Psoas muscle (tissue), 7 donors: ENCODE measurements at regions not wholly inside any gene's neighbourhood (a gene's known extent, or its start where the extent isn't known, plus 50 kb on each side); places are given as distances from the start of the nearest gene placed in this dataset.
A peak's percentile ranks its signal among the peaks of the same experiment; 100 is the strongest.
"Not testable (repeated sequence)": the region's sequence is repeated elsewhere in the genome, so short reads cannot be mapped to it uniquely, and the experiment has no call there.

Experiments
- ATAC-seq, 4 donors: fragments of 200-7000 bp; cut with Tn5 transposase; one replicate each; pipeline ENCODE4 v1.9.1; 2020; ENCODE audit warnings: moderate library complexity in 3 of 4, mild to moderate bottlenecking in 2 of 4
- DNase-seq, 2 donors: peaks; one replicate each; pipeline ENCODE4 v3.0.0-alpha.2; 2020
- H3K27ac ChIP-seq: fragments of 200-600 bp; one replicate; pipeline ENCODE4 v1.8.0; 2022
- H3K27me3 ChIP-seq, 3 donors: fragments of 200-600 bp in 1 of 3; one replicate each; pipeline versions ENCODE4 v1.6.1 to v1.8.0; 2013 to 2022; ENCODE audit warnings: low read length in 2 of 3, mild to moderate bottlenecking in 2 of 3, moderate library complexity in 1 of 3; ENCODE audit not compliant: insufficient read depth in 3 of 3
- H3K36me3 ChIP-seq, 2 donors: fragments of 200-600 bp in 1 of 2; one replicate each; pipeline versions ENCODE4 v1.6.1 to v1.8.0; 2013 to 2022; ENCODE audit warnings: low read depth in 1 of 2, mild to moderate bottlenecking in 1 of 2, moderate library complexity in 1 of 2; ENCODE audit not compliant: insufficient read depth in 1 of 2
- H3K4me1 ChIP-seq: fragments of 200-600 bp; one replicate; pipeline ENCODE4 v1.8.0; 2022
- H3K4me3 ChIP-seq: fragments of 200-600 bp; one replicate; pipeline ENCODE4 v1.8.0; 2022; ENCODE audit warnings: mild to moderate bottlenecking
- H3K9me3 ChIP-seq: fragments of 200-600 bp; one replicate; pipeline ENCODE4 v1.8.0; 2022
- WGBS, 3 donors: extraction: QIAGEN DNeasy Blood & Tissue Kit; methylation state at CpG; one replicate each; pipeline versions ENCODE4 v1.1.6 to v1.1.7; 2013; 5-methylcytosine and 5-hydroxymethylcytosine counted together
- intact Hi-C, 2 donors: fragments of 100-400 bp; cut with DNase I; formaldehyde crosslinking; loops; one replicate each; pipeline versions ENCODE4 v1.11.0 to v1.14.2; 2022
- donor health status: healthy with polysubstance abuse.
- donor health status: DM: no; HTN: no; CAD: no; lungs with moderate emphysema.
- donor health status: Bipolar disorder and iron deficiency.
- donor health status: healthy.
- donor health status: DM: yes; HTN: yes; CAD: no.
- donor health status: DM: no; HTN: no; CAD: no.
- donor health status: DM: yes; HTN: yes; CAD: no.

DNA sequence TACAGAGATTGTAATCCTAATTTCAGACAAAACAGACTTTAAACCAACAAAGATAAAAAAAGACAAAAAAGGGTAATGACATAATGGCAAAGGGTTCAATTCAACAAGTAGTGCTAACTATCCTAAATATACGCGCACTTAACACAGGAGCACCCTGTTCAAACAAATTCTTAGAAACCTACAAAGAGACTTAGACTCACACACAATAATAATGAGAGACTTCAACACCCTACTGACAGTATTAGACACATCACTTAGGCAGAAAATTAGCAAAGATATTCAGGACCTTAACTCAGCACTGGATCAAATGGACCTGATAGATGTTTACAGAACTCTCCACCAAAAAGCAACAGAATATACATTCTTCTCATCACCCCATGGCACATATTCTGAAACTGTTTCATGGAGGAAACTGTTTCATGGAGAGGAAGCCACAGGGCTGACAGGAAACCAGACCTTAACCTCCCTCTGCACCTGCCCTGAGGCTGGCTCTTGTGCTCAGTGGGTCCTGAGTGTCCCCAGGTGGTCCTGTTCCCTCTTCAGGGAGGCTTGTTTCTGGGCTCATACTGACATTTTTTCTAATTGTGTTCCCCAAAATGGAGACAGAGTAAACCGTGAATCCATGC lies 54.7 kb downstream of the OR4M2 start:
- H3K27ac ChIP-seq, H3K36me3 ChIP-seq, DNase-seq, ATAC-seq, intact Hi-C loops, H3K4me3 ChIP-seq, H3K27me3 ChIP-seq, H3K4me1 ChIP-seq, H3K9me3 ChIP-seq: not testable (repeated sequence)
- no CpG with 5 or more reads among the region's 3 CpGs for WGBS, 3 donors

DNA sequence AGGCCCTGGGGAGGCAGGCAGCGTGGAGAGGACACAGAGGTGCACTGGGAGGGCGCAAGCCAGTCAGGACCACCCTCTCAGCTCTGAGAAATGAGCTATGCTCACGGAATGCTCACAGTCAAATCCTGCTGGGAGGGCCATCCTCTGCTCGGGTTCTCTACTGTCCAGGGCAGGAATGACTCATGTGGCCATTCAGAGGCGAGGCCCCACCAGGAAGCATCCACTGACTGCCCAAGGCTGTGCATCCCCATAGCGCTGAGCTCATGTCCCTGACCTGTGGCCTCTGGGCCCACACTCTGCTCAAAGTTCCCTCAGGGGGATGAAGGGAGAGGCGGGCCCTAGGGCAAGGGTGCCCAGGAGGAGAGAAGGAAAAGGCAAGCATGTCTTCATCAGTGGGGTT lies 57.2 kb downstream of the OR4M2 start:
- H3K4me1 ChIP-seq, intact Hi-C loops, DNase-seq: not testable (repeated sequence)

GRCh38 chr15:22141106-22141505 lies 60.8 kb downstream of the OR4M2 start:
- H3K27ac ChIP-seq, DNase-seq, intact Hi-C loops, H3K4me1 ChIP-seq, H3K27me3 ChIP-seq, ATAC-seq, H3K9me3 ChIP-seq, H3K36me3 ChIP-seq, H3K4me3 ChIP-seq: not testable (repeated sequence)
- no CpG with 5 or more reads among the region's 9 CpGs for WGBS, 3 donors

More for the DNA sequence above, 57.2 kb downstream of the OR4M2 start:
- H3K27ac ChIP-seq, H3K27me3 ChIP-seq, ATAC-seq, H3K36me3 ChIP-seq, H3K9me3 ChIP-seq, H3K4me3 ChIP-seq: not testable (repeated sequence)
- WGBS, 3 donors = no CpG with 5 or more reads among the region's 7 CpGs

DNA sequence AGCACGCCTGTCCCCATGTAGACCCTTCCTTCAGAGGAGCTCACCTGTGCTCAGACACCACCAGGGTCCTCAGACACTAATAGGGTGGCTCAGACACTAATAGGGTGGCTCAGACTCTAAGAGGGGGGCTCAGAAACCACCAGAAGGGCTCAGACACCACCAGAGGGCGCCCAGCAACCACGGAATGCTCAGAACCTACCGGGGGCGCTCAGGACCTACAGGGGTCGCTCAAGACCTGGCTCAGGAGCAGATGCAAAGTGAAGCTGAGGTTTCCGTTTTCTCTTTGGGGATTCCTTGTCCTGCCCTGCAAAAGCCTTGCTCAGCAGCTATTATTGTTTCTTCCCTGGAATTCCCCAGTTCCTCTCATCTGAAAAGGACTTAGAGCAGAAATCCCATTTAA lies 67.8 kb downstream of the OR4M2 start:
- DNase-seq, H3K36me3 ChIP-seq, intact Hi-C loops, H3K27me3 ChIP-seq, H3K4me3 ChIP-seq, ATAC-seq, H3K4me1 ChIP-seq, H3K9me3 ChIP-seq, H3K27ac ChIP-seq: not testable (repeated sequence)
- no CpG with 5 or more reads among the region's 7 CpGs for WGBS, 3 donors

DNA sequence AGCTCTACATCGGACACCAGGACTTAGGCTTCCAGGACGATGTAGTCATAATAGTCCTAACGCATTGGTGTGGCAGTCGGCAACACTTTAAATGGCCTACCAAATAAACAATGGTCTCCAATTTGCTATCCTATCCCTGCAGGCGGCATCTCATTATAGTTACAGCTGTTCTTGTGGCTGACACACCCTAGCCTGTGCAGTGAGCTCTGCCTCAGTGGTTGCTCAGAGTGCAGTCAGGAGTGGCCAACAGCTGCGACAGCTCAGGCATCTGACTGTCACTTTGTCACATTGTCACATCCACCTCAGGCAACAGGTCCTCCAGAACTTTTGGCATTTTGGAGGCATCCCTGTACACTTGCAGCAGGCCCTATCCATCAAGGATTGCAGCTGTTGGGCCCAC lies 77.9 kb downstream of the OR4M2 start:
- no CpG with 5 or more reads among the region's 6 CpGs for WGBS, 3 donors
- ATAC-seq, intact Hi-C loops, H3K27me3 ChIP-seq, H3K9me3 ChIP-seq, H3K4me3 ChIP-seq, H3K4me1 ChIP-seq, DNase-seq, H3K36me3 ChIP-seq, H3K27ac ChIP-seq: not testable (repeated sequence)

GRCh38 chr15:22160283-22160682 lies 80.0 kb downstream of the OR4M2 start:
- H3K9me3 ChIP-seq, ATAC-seq, H3K36me3 ChIP-seq, intact Hi-C loops, H3K4me1 ChIP-seq, DNase-seq, H3K27me3 ChIP-seq, H3K27ac ChIP-seq, H3K4me3 ChIP-seq: not testable (repeated sequence)
- no CpG with 5 or more reads among the region's 8 CpGs for WGBS, 3 donors

DNA sequence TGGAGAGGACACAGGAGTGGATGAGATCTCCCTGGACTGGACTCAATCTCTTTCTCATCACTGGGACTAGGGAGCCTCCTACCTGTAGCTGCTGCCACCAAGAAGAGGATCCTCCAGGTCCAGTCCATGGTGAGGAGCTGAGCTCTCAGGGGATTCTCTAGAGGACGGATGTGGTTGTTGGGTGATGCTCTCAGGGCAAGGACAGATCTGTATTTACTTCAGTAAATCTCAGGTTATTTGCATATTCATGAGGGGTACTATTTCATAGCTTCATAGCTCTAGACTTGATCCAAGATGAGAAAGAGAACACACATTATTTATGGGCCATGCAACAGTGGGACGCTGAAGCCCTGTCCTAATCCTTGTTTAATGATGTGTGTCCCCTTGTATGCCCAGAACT lies 80.4 kb downstream of the OR4M2 start:
- DNase-seq, ATAC-seq, H3K27me3 ChIP-seq, H3K4me3 ChIP-seq, H3K36me3 ChIP-seq, H3K4me1 ChIP-seq, H3K27ac ChIP-seq, H3K9me3 ChIP-seq, intact Hi-C loops: not testable (repeated sequence)
- WGBS, 3 donors = no CpG with 5 or more reads among the region's 2 CpGs

DNA sequence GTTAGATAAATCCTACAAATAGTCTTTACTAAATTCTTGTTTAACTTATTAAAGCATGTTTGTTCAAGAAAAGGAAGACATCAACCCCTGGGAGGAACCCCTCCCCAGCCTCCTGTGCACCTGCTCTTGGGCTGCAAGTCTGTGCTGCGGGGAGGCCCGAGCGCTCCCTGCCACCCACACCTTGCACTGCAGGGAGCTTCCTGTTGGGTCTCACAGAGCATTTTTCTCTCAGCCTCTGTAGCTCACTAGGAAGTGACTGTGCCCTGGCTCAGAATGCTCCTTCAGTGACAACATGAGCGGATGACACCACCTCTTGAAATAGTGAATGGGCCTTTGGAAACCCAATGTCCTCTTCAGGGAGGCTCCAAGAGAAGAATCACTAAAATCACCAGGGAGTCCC lies 81.1 kb downstream of the OR4M2 start:
- intact Hi-C loops, H3K27me3 ChIP-seq, H3K27ac ChIP-seq, H3K4me3 ChIP-seq, H3K4me1 ChIP-seq, ATAC-seq, H3K9me3 ChIP-seq, H3K36me3 ChIP-seq, DNase-seq: not testable (repeated sequence)
- WGBS, 3 donors = no CpG with 5 or more reads among the region's 4 CpGs

GRCh38 chr15:22163715-22164114 lies 83.4 kb downstream of the OR4M2 start:
- H3K36me3 ChIP-seq, H3K27me3 ChIP-seq, intact Hi-C loops, H3K27ac ChIP-seq, ATAC-seq, H3K4me3 ChIP-seq, DNase-seq, H3K9me3 ChIP-seq, H3K4me1 ChIP-seq: not testable (repeated sequence)
- no CpG with 5 or more reads among the region's 5 CpGs for WGBS, 3 donors

DNA sequence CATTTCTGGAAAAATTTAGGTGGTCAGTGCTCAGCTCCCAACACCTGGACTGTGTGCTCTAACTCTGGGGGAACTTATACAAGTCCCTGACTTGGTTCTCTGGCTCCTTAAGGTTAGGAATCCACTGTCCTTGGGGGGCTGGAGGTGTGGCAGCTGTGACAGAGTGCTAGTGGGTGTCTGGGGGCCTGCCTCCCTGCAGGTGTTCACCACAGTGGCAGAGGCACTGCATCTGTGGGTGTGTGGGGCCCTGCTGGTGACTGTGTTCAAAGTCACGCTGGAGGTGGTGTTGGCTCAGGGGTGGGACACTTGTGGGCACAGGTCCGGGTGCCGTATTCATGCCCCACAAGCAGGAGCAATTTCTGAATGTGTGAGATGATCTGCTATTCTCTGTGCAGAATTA lies 87.2 kb downstream of the OR4M2 start:
- not testable (repeated sequence) for DNase-seq

GRCh38 chr15:22173029-22173998 lies 93.0 kb downstream of the OR4M2 start:
- H3K27me3 ChIP-seq, H3K27ac ChIP-seq, H3K4me1 ChIP-seq, intact Hi-C loops, H3K36me3 ChIP-seq, H3K9me3 ChIP-seq, DNase-seq, H3K4me3 ChIP-seq: not testable (repeated sequence)
- no CpG with 5 or more reads among the region's 19 CpGs for WGBS, 3 donors
- peak in 3 of 4 donors; percentile 66 to 71 (median 69) for ATAC-seq

More for the DNA sequence above, 87.2 kb downstream of the OR4M2 start:
- H3K36me3 ChIP-seq, H3K9me3 ChIP-seq, H3K27ac ChIP-seq, H3K27me3 ChIP-seq, H3K4me3 ChIP-seq, H3K4me1 ChIP-seq, intact Hi-C loops, ATAC-seq: not testable (repeated sequence)
- no CpG with 5 or more reads among the region's 3 CpGs for WGBS, 3 donors
